Fibroblast of pulmonary artery (primary cell): ENCODE measurements at regions not wholly inside any gene's neighbourhood (a gene's known extent, or its start where the extent isn't known, plus 50 kb on each side); places are given as distances from the start of the nearest gene placed in this dataset.

Experiments used
- DNase-seq: peaks from one replicate; pipeline ENCODE4 v3.0.0-alpha.2; 2010; ENCODE audit warnings: low read depth
- H3K4me3 ChIP-seq: replicated peaks from 2 replicates; pipeline ENCODE4 v1.5.1; 2011; ENCODE audit warnings: low read depth, mild to moderate bottlenecking, control low read depth, low read length, moderate library complexity
- CTCF ChIP-seq: IDR thresholded peaks from 2 replicates; pipeline ENCODE4 v1.5.1; 2011; ENCODE audit warnings: mild to moderate bottlenecking, control low read depth, low read length, inconsistent platforms; ENCODE audit errors: missing control alignments

- H3K4me3 ChIP-seq: no peak overlapping the region
- DNase-seq: no peak
- no peak for TF ChIP-seq CTCF
These were observed 153.4 kb upstream of the GULP1 start for GRCh38 chr2:188138313-188138712.

DNA sequence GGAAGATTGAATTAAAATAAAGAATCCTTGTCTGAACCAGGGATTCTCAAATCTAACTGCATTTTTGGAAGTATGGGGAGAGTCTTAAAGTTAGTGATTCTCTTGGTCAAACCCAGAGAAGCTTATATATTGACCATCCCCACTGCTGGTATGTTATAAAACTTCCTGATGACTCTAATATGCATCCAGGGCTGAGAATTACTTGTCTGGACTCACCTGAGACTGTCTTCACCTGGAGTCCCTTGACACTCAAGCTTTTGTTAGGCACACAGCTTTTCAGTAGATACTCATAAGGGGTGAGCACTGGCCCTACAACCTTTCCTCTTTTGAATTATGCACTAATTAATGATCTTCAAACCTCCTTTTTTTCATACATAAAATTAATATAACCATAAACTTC, 149.6 kb upstream of the GULP1 start:
- H3K4me3 ChIP-seq: no peak overlapping the region
- no peak for TF ChIP-seq CTCF
- no peak for DNase-seq

DNA sequence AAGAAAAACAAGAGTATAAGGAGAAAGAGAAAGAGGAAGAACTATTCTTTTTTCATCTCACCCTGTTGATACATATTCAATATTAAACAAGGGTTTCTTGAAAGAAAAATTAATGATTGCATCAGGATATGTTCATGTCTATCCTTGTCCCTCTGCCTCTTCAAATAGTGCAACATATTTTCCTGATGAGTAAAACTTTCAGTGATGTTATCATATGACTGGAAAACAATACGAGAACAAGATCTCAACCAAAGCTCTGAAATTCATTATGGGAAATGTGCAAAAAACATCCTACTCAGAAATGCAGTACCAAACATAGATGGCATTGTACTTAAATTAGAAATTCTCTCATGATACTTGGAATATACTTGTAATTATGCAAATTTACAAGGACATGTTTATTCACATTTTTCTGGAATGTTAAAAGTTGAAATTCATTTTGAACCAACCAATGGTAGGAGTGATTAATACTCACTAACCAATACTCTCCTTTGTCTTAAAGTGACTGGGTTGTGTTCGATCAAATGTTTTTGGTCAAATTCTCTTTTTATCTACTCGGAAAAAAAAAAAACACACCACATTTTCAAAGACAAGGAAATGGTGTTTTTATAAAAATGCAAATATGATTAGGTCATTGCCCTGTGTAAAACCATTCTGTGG, 148.9 kb upstream of the GULP1 start:
- peak; percentile 68 for DNase-seq
- H3K4me3 ChIP-seq: no peak overlapping the region
- no peak for TF ChIP-seq CTCF

- H3K4me3 ChIP-seq: no peak overlapping the region
- DNase-seq: no peak
- TF ChIP-seq CTCF: no peak
These were observed 145.8 kb upstream of the GULP1 start for GRCh38 chr2:188145885-188146284.

DNA sequence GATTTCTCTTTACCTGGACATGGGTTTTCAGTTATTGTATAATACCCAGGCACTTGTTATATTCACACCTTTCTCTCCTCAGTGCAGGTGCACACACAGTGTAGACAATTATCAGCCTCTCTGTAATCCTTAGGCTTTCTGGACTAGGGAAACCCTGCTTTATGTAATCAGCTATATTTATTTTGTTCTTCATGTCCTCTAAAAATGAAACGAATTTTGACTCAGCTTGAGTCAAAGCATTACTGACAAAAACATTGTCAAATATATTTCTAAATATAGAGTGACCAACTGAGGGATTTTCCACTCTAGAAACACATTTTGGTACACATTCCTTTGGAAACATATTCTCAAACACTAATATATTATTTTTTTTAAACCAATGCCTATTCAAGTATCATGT, 144.8 kb upstream of the GULP1 start:
- no peak for DNase-seq
- no peak for TF ChIP-seq CTCF
- no peak overlapping the region for H3K4me3 ChIP-seq

- H3K4me3 ChIP-seq: no peak overlapping the region
- no peak for DNase-seq
- TF ChIP-seq CTCF: no peak
These were observed 140.0 kb upstream of the GULP1 start for GRCh38 chr2:188151670-188152069.
